ENCODE measurements at regions not wholly inside any gene's neighbourhood (a gene's known extent, or its start where the extent isn't known, plus 50 kb on each side); places are given as distances from the start of the nearest gene placed in this dataset.
"Not testable (repeated sequence)": the region's sequence is repeated elsewhere in the genome, so short reads cannot be mapped to it uniquely, and the experiment has no call there.

- not testable (repeated sequence) for H3K27ac Mint-ChIP-seq; H3K4me3 Mint-ChIP-seq; H3K9me3 Mint-ChIP-seq; H3K36me3 Mint-ChIP-seq (ENCODE audit: low read depth); H3K27me3 Mint-ChIP-seq (ENCODE audit: insufficient read depth, low read depth, poor library complexity); H3K27me3 ChIP-seq (ENCODE audit: insufficient read depth); ATAC-seq; H3K4me1 ChIP-seq (ENCODE audit: insufficient read depth); H4K20me1 ChIP-seq (replicated peaks; ENCODE audit: insufficient read depth); H3K4me2 ChIP-seq; H3F3A ChIP-seq (replicated peaks; ENCODE audit: low read depth); H3K36me3 ChIP-seq (ENCODE audit: insufficient read depth); H2AFZ ChIP-seq; H3K4me1 Mint-ChIP-seq; H3K4me3 ChIP-seq; H3K79me2 ChIP-seq (replicated peaks; ENCODE audit: insufficient read depth); H3K9me2 ChIP-seq (ENCODE audit: insufficient read depth); H3K27ac ChIP-seq (ENCODE audit: low read depth); DNase-seq (ENCODE audit: low spot score)
Observed at GRCh38 chr21:9688945-9689344, 832.4 kb upstream of the TPTE start.

GRCh38 chr21:9690981-9691380 lies 830.4 kb upstream of the TPTE start:
- DNase-seq (ENCODE audit: low spot score); H3K4me3 ChIP-seq; H3K36me3 ChIP-seq (ENCODE audit: insufficient read depth); H3K4me1 Mint-ChIP-seq; H3K27ac Mint-ChIP-seq; H3K9me2 ChIP-seq (ENCODE audit: insufficient read depth); H4K20me1 ChIP-seq (replicated peaks; ENCODE audit: insufficient read depth); H3K4me3 Mint-ChIP-seq; H3K27ac ChIP-seq (ENCODE audit: low read depth); H3K4me1 ChIP-seq (ENCODE audit: insufficient read depth); H3F3A ChIP-seq (replicated peaks; ENCODE audit: low read depth); H3K9me3 Mint-ChIP-seq; H3K27me3 ChIP-seq (ENCODE audit: insufficient read depth); ATAC-seq; H3K36me3 Mint-ChIP-seq (ENCODE audit: low read depth); H2AFZ ChIP-seq; H3K27me3 Mint-ChIP-seq (ENCODE audit: insufficient read depth, low read depth, poor library complexity); H3K4me2 ChIP-seq; H3K79me2 ChIP-seq (replicated peaks; ENCODE audit: insufficient read depth): not testable (repeated sequence)

- not testable (repeated sequence) for H3K4me3 Mint-ChIP-seq
Observed at GRCh38 chr21:9695759-9696158, 825.6 kb upstream of the TPTE start.

GRCh38 chr21:9697751-9698150 lies 823.6 kb upstream of the TPTE start:
- H3K4me3 Mint-ChIP-seq; H4K20me1 ChIP-seq (replicated peaks; ENCODE audit: insufficient read depth); H3F3A ChIP-seq (replicated peaks; ENCODE audit: low read depth); H3K27ac Mint-ChIP-seq; ATAC-seq; H3K79me2 ChIP-seq (replicated peaks; ENCODE audit: insufficient read depth); H2AFZ ChIP-seq; H3K36me3 ChIP-seq (ENCODE audit: insufficient read depth); H3K27me3 ChIP-seq (ENCODE audit: insufficient read depth); DNase-seq (ENCODE audit: low spot score); H3K9me3 Mint-ChIP-seq; H3K27me3 Mint-ChIP-seq (ENCODE audit: insufficient read depth, low read depth, poor library complexity); H3K4me1 ChIP-seq (ENCODE audit: insufficient read depth); H3K9me2 ChIP-seq (ENCODE audit: insufficient read depth); H3K36me3 Mint-ChIP-seq (ENCODE audit: low read depth); H3K27ac ChIP-seq (ENCODE audit: low read depth); H3K4me2 ChIP-seq; H3K4me3 ChIP-seq; H3K4me1 Mint-ChIP-seq: not testable (repeated sequence)

More at GRCh38 chr21:9695759-9696158, 825.6 kb upstream of the TPTE start:
- not testable (repeated sequence) for DNase-seq (ENCODE audit: low spot score); ATAC-seq; H3K4me3 ChIP-seq; H3K27ac Mint-ChIP-seq; H4K20me1 ChIP-seq (replicated peaks; ENCODE audit: insufficient read depth); H3K9me3 Mint-ChIP-seq; H3K4me1 ChIP-seq (ENCODE audit: insufficient read depth); H2AFZ ChIP-seq; H3K4me2 ChIP-seq; H3K36me3 ChIP-seq (ENCODE audit: insufficient read depth); H3K9me2 ChIP-seq (ENCODE audit: insufficient read depth); H3K79me2 ChIP-seq (replicated peaks; ENCODE audit: insufficient read depth); H3K4me1 Mint-ChIP-seq; H3K27me3 ChIP-seq (ENCODE audit: insufficient read depth); H3K27ac ChIP-seq (ENCODE audit: low read depth); H3F3A ChIP-seq (replicated peaks; ENCODE audit: low read depth); H3K36me3 Mint-ChIP-seq (ENCODE audit: low read depth); H3K27me3 Mint-ChIP-seq (ENCODE audit: insufficient read depth, low read depth, poor library complexity)

GRCh38 chr21:9705016-9705415 lies 816.4 kb upstream of the TPTE start:
- H3K79me2 ChIP-seq (replicated peaks; ENCODE audit: insufficient read depth); H2AFZ ChIP-seq; H3K9me2 ChIP-seq (ENCODE audit: insufficient read depth); H3K36me3 Mint-ChIP-seq (ENCODE audit: low read depth); H3K4me3 ChIP-seq; H3K4me1 Mint-ChIP-seq; H4K20me1 ChIP-seq (replicated peaks; ENCODE audit: insufficient read depth); H3K27ac ChIP-seq (ENCODE audit: low read depth); H3K27ac Mint-ChIP-seq; H3K4me1 ChIP-seq (ENCODE audit: insufficient read depth); H3K36me3 ChIP-seq (ENCODE audit: insufficient read depth); H3K27me3 ChIP-seq (ENCODE audit: insufficient read depth); H3K4me3 Mint-ChIP-seq; H3K4me2 ChIP-seq; H3K27me3 Mint-ChIP-seq (ENCODE audit: insufficient read depth, low read depth, poor library complexity); ATAC-seq; H3F3A ChIP-seq (replicated peaks; ENCODE audit: low read depth): not testable (repeated sequence)
- H3K9me3 Mint-ChIP-seq, result peaks cover 20% of the 10 kb centered on the region
- DNase-seq (ENCODE audit: low spot score), result peak; percentile 0

GRCh38 chr21:9705455-9705854 lies 815.9 kb upstream of the TPTE start:
- H3K4me1 Mint-ChIP-seq; H3K4me1 ChIP-seq (ENCODE audit: insufficient read depth); DNase-seq (ENCODE audit: low spot score); H3K36me3 ChIP-seq (ENCODE audit: insufficient read depth); H3K9me2 ChIP-seq (ENCODE audit: insufficient read depth); H3K4me2 ChIP-seq; H2AFZ ChIP-seq; H4K20me1 ChIP-seq (replicated peaks; ENCODE audit: insufficient read depth); H3K4me3 Mint-ChIP-seq; H3K27ac Mint-ChIP-seq; H3K27me3 ChIP-seq (ENCODE audit: insufficient read depth); H3F3A ChIP-seq (replicated peaks; ENCODE audit: low read depth); H3K27ac ChIP-seq (ENCODE audit: low read depth); H3K79me2 ChIP-seq (replicated peaks; ENCODE audit: insufficient read depth); ATAC-seq; H3K27me3 Mint-ChIP-seq (ENCODE audit: insufficient read depth, low read depth, poor library complexity); H3K36me3 Mint-ChIP-seq (ENCODE audit: low read depth); H3K4me3 ChIP-seq: not testable (repeated sequence)
- peaks cover 20% of the 10 kb centered on the region for H3K9me3 Mint-ChIP-seq

- not testable (repeated sequence) for DNase-seq (ENCODE audit: low spot score); H3K4me3 ChIP-seq; H3K4me2 ChIP-seq; H3K9me2 ChIP-seq (ENCODE audit: insufficient read depth); H3K4me1 Mint-ChIP-seq; H3K27ac ChIP-seq (ENCODE audit: low read depth); H3K27ac Mint-ChIP-seq; H3K27me3 Mint-ChIP-seq (ENCODE audit: insufficient read depth, low read depth, poor library complexity); H2AFZ ChIP-seq; H3K9me3 Mint-ChIP-seq; H3K79me2 ChIP-seq (replicated peaks; ENCODE audit: insufficient read depth); H4K20me1 ChIP-seq (replicated peaks; ENCODE audit: insufficient read depth); H3K27me3 ChIP-seq (ENCODE audit: insufficient read depth); ATAC-seq; H3K4me1 ChIP-seq (ENCODE audit: insufficient read depth); H3K4me3 Mint-ChIP-seq; H3F3A ChIP-seq (replicated peaks; ENCODE audit: low read depth)
- H3K36me3 Mint-ChIP-seq (ENCODE audit: low read depth), result peaks cover 46% of the 10 kb centered on the region
- H3K36me3 ChIP-seq (ENCODE audit: insufficient read depth), result peaks cover 20% of the 10 kb centered on the region
Observed at GRCh38 chr21:9724542-9724941, 796.8 kb upstream of the TPTE start.
